HCT116 (cell line): ENCODE measurements at regions not wholly inside any gene's neighbourhood (a gene's known extent, or its start where the extent isn't known, plus 50 kb on each side); places are given as distances from the start of the nearest gene placed in this dataset.

Experiments
- ATAC-seq: fragments of 200-7000 bp; cut with Tn5 transposase; 2 replicates; pipeline ENCODE4 v1.9.1; 2020; ENCODE audit warnings: mild to moderate bottlenecking, moderate library complexity
- BruUV-seq: library from RNA; stranded (reverse); fragments of 400-500 nt; replicated peaks from 2 replicates; lab custom pipeline; 2021; lab: Mats Ljungman, UMichigan
- CTCF ChIA-PET: fragments of 300-600 bp; sonication (Branson Sonifier 250); formaldehyde crosslinking; loops from one replicate; lab custom pipeline; 2021; ENCODE audit warnings: antibody characterized with exemption; lab: Charles Lee
- POLR2A ChIA-PET: fragments of 300-600, 350-600 bp; sonication (Branson Sonifier 250); formaldehyde crosslinking; loops from one replicate; lab custom pipeline; 2021; ENCODE audit warnings: antibody characterized with exemption; lab: Charles Lee
- RAD21 ChIA-PET, 2 experiments: fragments of 300-600 bp; sonication (Branson Sonifier 250); formaldehyde crosslinking; loops; one replicate each; lab custom pipeline; 2023; ENCODE audit warnings: low total read pairs in 2 of 2; ENCODE audit not compliant: uncharacterized antibody in 2 of 2, unreplicated experiment in 2 of 2, low non-redundant PET in 1 of 2; lab: Charles Lee
- DNase-seq: peaks from one replicate; pipeline ENCODE4 v3.0.0-alpha.2; 2010; ENCODE audit warnings: low read depth, low spot score
- H2AFZ ChIP-seq: fragments of 200-600 bp; shearing (Covaris generic), sonication (generic); 2 replicates; pipeline ENCODE4 v1.6.1; 2017; ENCODE audit warnings: low read depth, mixed run types, mixed read lengths, antibody characterized with exemption, low read length; ENCODE audit not compliant: poor library complexity, severe bottlenecking
- H3K27ac ChIP-seq: 2 replicates; pipeline ENCODE4 v1.5.1; 2012; ENCODE audit warnings: low read depth, low read length
- H3K27me3 ChIP-seq: fragments of 200-600 bp; sonication (generic); 2 replicates; pipeline ENCODE4 v1.6.1; 2016; ENCODE audit warnings: mixed run types, low read length, mixed read lengths; ENCODE audit not compliant: insufficient read depth
- H3K36me3 ChIP-seq, 2 experiments: fragments of 200-500 bp in 1 of 2; fragments of 200-600 bp in 1 of 2; sonication (Bioruptor generic) in 1 of 2; sonication (generic) in 1 of 2; 2 replicates each; pipeline versions ENCODE4 v1.5.1 to v1.6.1; 2014 to 2016; ENCODE audit warnings: low read length in 2 of 2, inconsistent platforms in 1 of 2, mixed read lengths in 1 of 2, mixed run types in 1 of 2; ENCODE audit not compliant: insufficient read depth in 2 of 2, control insufficient read depth in 1 of 2
- H3K4me1 ChIP-seq, 2 experiments: fragments of 200-600 bp in 1 of 2; sonication (generic) in 1 of 2; 2 replicates each; pipeline versions ENCODE4 v1.5.1 to v1.6.1; 2012 to 2017; ENCODE audit warnings: low read length in 2 of 2, inconsistent platforms in 1 of 2, mild to moderate bottlenecking in 1 of 2, mixed read lengths in 1 of 2, mixed run types in 1 of 2, moderate library complexity in 1 of 2; ENCODE audit not compliant: insufficient read depth in 2 of 2, control insufficient read depth in 1 of 2
- H3K4me2 ChIP-seq: fragments of 200-600 bp; sonication (generic); 2 replicates; pipeline ENCODE4 v1.6.1; 2017; ENCODE audit warnings: mixed run types, low read length, mixed read lengths
- H3K4me3 ChIP-seq, 2 experiments: fragments of 200-600 bp in 1 of 2; sonication (generic) in 1 of 2; replicated peaks in 1 of 2; 2 replicates each; pipeline ENCODE4 v1.5.1; 2011 to 2016; ENCODE audit warnings: low read length in 2 of 2, control low read depth in 1 of 2, low read depth in 1 of 2, mild to moderate bottlenecking in 1 of 2, mixed read lengths in 1 of 2, mixed run types in 1 of 2
- H3K79me2 ChIP-seq: fragments of 200-600 bp; sonication (generic); 2 replicates; pipeline ENCODE4 v1.6.1; 2017; ENCODE audit warnings: mild to moderate bottlenecking, mixed run types, low read length, moderate library complexity, mixed read lengths; ENCODE audit not compliant: insufficient read depth
- H3K9ac ChIP-seq: fragments of 200-600 bp; sonication (generic); 2 replicates; pipeline ENCODE4 v1.6.1; 2016; ENCODE audit warnings: low read length, mixed read lengths
- H3K9me2 ChIP-seq: fragments of 200-600 bp; sonication (generic), shearing (Covaris generic); 2 replicates; pipeline ENCODE4 v1.6.1; 2017; ENCODE audit warnings: mixed run types, mild to moderate bottlenecking, moderate library complexity; ENCODE audit not compliant: insufficient read depth
- H3K9me3 ChIP-seq, 2 experiments: fragments of 200-500 bp in 1 of 2; fragments of 200-600 bp in 1 of 2; sonication (Bioruptor generic) in 1 of 2; sonication (generic) in 1 of 2; 2 replicates each; pipeline ENCODE4 v1.6.1; 2014 to 2017; ENCODE audit warnings: low read length in 2 of 2, mixed read lengths in 2 of 2, inconsistent platforms in 1 of 2, low read depth in 1 of 2, mild to moderate bottlenecking in 1 of 2, mixed run types in 1 of 2, moderate library complexity in 1 of 2; ENCODE audit not compliant: control insufficient read depth in 1 of 2, insufficient read depth in 1 of 2
- H4K20me1 ChIP-seq: fragments of 200-600 bp; sonication (generic), shearing (Covaris generic); 2 replicates; pipeline ENCODE4 v1.6.1; 2017; ENCODE audit warnings: mixed run types, mild to moderate bottlenecking, moderate library complexity; ENCODE audit not compliant: insufficient read depth
- CBX3 ChIP-seq: IDR thresholded peaks from 2 replicates; pipeline ENCODE4 v1.6.1; 2012; ENCODE audit warnings: low read depth
- EGR1 ChIP-seq: IDR thresholded peaks from 2 replicates; pipeline ENCODE4 v1.6.1; 2012; ENCODE audit warnings: low read depth
- ELF1 ChIP-seq: IDR thresholded peaks from 2 replicates; pipeline ENCODE4 v1.6.1; 2012; ENCODE audit warnings: low read depth, borderline replicate concordance
- EZH2phosphoT487 ChIP-seq: fragments of 200-600 bp; IDR thresholded peaks from 2 replicates; pipeline ENCODE4 v1.6.1; 2018; ENCODE audit warnings: antibody characterized with exemption, borderline replicate concordance
- FOSL1 ChIP-seq: IDR thresholded peaks from 2 replicates; pipeline ENCODE4 v1.6.1; 2012; ENCODE audit warnings: low read depth
- JUND ChIP-seq: IDR thresholded peaks from 2 replicates; pipeline ENCODE4 v1.6.1; 2012
- POLR2A ChIP-seq: IDR thresholded peaks from 2 replicates; pipeline ENCODE4 v1.7.0; 2011; ENCODE audit warnings: borderline replicate concordance; ENCODE audit not compliant: insufficient read depth, insufficient read length; ENCODE audit errors: extremely low read depth
- POLR2AphosphoS5 ChIP-seq: IDR thresholded peaks from 2 replicates; pipeline ENCODE4 v1.6.1; 2011; ENCODE audit warnings: mild to moderate bottlenecking, low read depth, low read length, moderate library complexity
- REST ChIP-seq: IDR thresholded peaks from 2 replicates; pipeline ENCODE4 v1.6.1; 2012; ENCODE audit warnings: low read depth
- SP1 ChIP-seq: IDR thresholded peaks from 2 replicates; pipeline ENCODE4 v1.6.1; 2012; ENCODE audit warnings: low read depth
- SRF ChIP-seq: IDR thresholded peaks from 2 replicates; pipeline ENCODE4 v1.6.1; 2012; ENCODE audit warnings: low read depth
- YY1 ChIP-seq: IDR thresholded peaks from 2 replicates; pipeline ENCODE4 v1.6.1; 2011; ENCODE audit warnings: low read length, low read depth, moderate library complexity, mild to moderate bottlenecking; ENCODE audit not compliant: insufficient replicate concordance; ENCODE audit errors: extremely low read depth
- ZBTB33 ChIP-seq: IDR thresholded peaks from 2 replicates; pipeline ENCODE4 v1.6.1; 2011; ENCODE audit warnings: mild to moderate bottlenecking, low read length, moderate library complexity; ENCODE audit not compliant: insufficient replicate concordance; ENCODE audit errors: extremely low read depth
- ZNF274 ChIP-seq: fragments of 200-500 bp; sonication (Bioruptor generic); IDR thresholded peaks from 2 replicates; pipeline ENCODE4 v1.6.1; 2014; ENCODE audit warnings: mild to moderate bottlenecking, low read depth, low read length, inconsistent platforms
- intact Hi-C: fragments of 100-400 bp; cut with micrococcal nuclease; formaldehyde crosslinking; loops from 2 replicates; pipeline ENCODE4 v1.10.0; 2022
- TF ChIP-seq, protein P1 (sequence below): IDR thresholded peaks from 2 replicates; pipeline ENCODE4 v1.6.1; 2012

DNA sequence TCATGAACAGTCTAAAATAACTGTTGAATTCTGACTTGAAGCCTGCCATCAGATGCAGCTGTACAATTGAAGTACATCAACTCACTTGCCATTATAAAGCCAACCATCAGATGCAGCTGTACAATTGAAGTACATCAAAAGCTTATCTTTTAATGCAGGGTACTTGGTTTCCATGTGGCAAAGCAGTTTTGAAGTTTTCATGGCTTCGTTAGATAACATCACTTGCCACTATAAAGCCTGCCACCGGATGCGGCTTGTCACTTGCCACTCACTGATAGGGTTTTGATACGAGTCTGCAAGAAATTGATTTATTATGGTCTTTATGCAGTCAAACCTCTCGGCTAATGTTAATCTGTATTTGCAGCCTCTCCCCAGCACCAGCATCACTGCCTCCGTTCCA lies 1605.8 kb downstream of the SUCLG1 start:
- intact Hi-C loops, result no loop called here
- no peak for ATAC-seq
- CTCF ChIA-PET, result no interaction called here

GRCh38 chr2:82852787-82853186 lies 1606.3 kb downstream of the SUCLG1 start:
- Histone ChIP-seq H3K9me3 (no peaks in the 10 kb centered on the region), H3K4me1 (no peaks in the 10 kb centered on the region), H3K4me3 (no peak overlapping the region), H4K20me1 (no peaks in the 10 kb centered on the region), H3K9ac (no peak overlapping the region), H3K27ac (no peak overlapping the region), H2AFZ (no peak overlapping the region), H3K4me2 (no peak overlapping the region), H3K9me2 (no peaks in the 10 kb centered on the region), H3K27me3 (no peaks in the 10 kb centered on the region), H3K36me3 (no peaks in the 10 kb centered on the region), H3K79me2 (no peaks in the 10 kb centered on the region)
- ATAC-seq (no peak), DNase-seq (no peak)
- intact Hi-C loops, result no loop called here
- POLR2A ChIA-PET, result no interaction called here
- RAD21 ChIA-PET, result no interaction called here
- BruUV-seq, result no TSS peak
- CTCF ChIA-PET, result no interaction called here
- no peak for TF ChIP-seq SRF
- TF ChIP-seq POLR2A, result no peak
- no peak for TF ChIP-seq SP1
- TF ChIP-seq FOSL1, result no peak
- TF ChIP-seq EGR1, result no peak
- no peak for TF ChIP-seq ELF1
- no peak for TF ChIP-seq CBX3
- TF ChIP-seq ZNF274, result no peak
- no peak for TF ChIP-seq EZH2phosphoT487
- no peak for TF ChIP-seq REST
- TF ChIP-seq JUND, result no peak
- no peak for TF ChIP-seq YY1

More for the DNA sequence above, 1605.8 kb downstream of the SUCLG1 start:
- no peaks in the 10 kb centered on the region for H4K20me1 ChIP-seq
- H3K4me1 ChIP-seq, result no peaks in the 10 kb centered on the region
- no peak overlapping the region for H3K4me3 ChIP-seq
- TF ChIP-seq CBX3, result no peak
- TF ChIP-seq, protein P1, sequence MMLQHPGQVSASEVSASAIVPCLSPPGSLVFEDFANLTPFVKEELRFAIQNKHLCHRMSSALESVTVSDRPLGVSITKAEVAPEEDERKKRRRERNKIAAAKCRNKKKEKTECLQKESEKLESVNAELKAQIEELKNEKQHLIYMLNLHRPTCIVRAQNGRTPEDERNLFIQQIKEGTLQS, result no peak
- TF ChIP-seq SP1, result no peak
- TF ChIP-seq ZBTB33, result no peak
- TF ChIP-seq POLR2AphosphoS5, result no peak
- TF ChIP-seq, all 23 proteins: peak for 0
- no peaks in the 10 kb centered on the region for H3K9me3 ChIP-seq
- RAD21 ChIA-PET, result no interaction called here
- POLR2A ChIA-PET, result no interaction called here
- no peak overlapping the region for H3K27ac ChIP-seq
- H3K4me2 ChIP-seq, result no peak overlapping the region
- no peak for DNase-seq
- no peaks in the 10 kb centered on the region for H3K79me2 ChIP-seq
- BruUV-seq, result no TSS peak
- no peak overlapping the region for H3K9ac ChIP-seq
- no peaks in the 10 kb centered on the region for H3K36me3 ChIP-seq
- H3K9me2 ChIP-seq, result no peaks in the 10 kb centered on the region
- H3K27me3 ChIP-seq, result no peaks in the 10 kb centered on the region
- H2AFZ ChIP-seq, result no peak overlapping the region
